OCI-LY3 (cell line): ENCODE measurements at regions not wholly inside any gene's neighbourhood (a gene's known extent, or its start where the extent isn't known, plus 50 kb on each side); places are given as distances from the start of the nearest gene placed in this dataset.

Experiments
- H2AFZ ChIP-seq: fragments of 200-600, 300-600 bp; shearing (Covaris generic); 2 replicates; pipeline ENCODE4 v1.6.0; 2014; ENCODE audit warnings: antibody characterized with exemption, low read depth, low read length
- H3K27ac ChIP-seq: fragments of 200-600, 300-600 bp; sonication (generic); 2 replicates; pipeline ENCODE4 v1.5.1; 2014; ENCODE audit warnings: mild to moderate bottlenecking, low read length, moderate library complexity, mixed read lengths
- H3K27me3 ChIP-seq: fragments of 200-600, 300-600 bp; sonication (generic); 2 replicates; pipeline ENCODE4 v1.6.1; 2014; ENCODE audit warnings: low read depth, low read length, mixed read lengths
- H3K36me3 ChIP-seq: fragments of 200-600, 300-600 bp; sonication (generic); replicated peaks from 2 replicates; pipeline ENCODE3; 2014; ENCODE audit warnings: low read depth, low read length, mixed read lengths
- H3K4me1 ChIP-seq: fragments of 300-600, 200-600 bp; sonication (generic); 2 replicates; pipeline ENCODE4 v1.6.1; 2014; ENCODE audit warnings: low read length, mixed read lengths
- H3K4me2 ChIP-seq: fragments of 200-600, 300-600 bp; sonication (generic); 2 replicates; pipeline ENCODE4 v1.6.1; 2014; ENCODE audit warnings: low read length, mixed read lengths
- H3K4me3 ChIP-seq: fragments of 300-600, 200-600 bp; sonication (generic); 2 replicates; pipeline ENCODE4 v1.5.1; 2014; ENCODE audit warnings: antibody characterized with exemption, mild to moderate bottlenecking, low read length, moderate library complexity
- H3K79me2 ChIP-seq: fragments of 300-600, 200-600 bp; shearing (Covaris generic); 2 replicates; pipeline ENCODE4 v1.6.1; 2014; ENCODE audit warnings: mild to moderate bottlenecking, low read length, mixed read lengths
- H3K9ac ChIP-seq: fragments of 300-600, 200-600 bp; shearing (Covaris generic); 2 replicates; pipeline ENCODE4 v1.6.0; 2014; ENCODE audit warnings: mild to moderate bottlenecking, low read length, moderate library complexity
- H3K9me3 ChIP-seq: fragments of 200-600, 300-600 bp; shearing (Covaris generic); 2 replicates; pipeline ENCODE4 v1.6.1; 2014; ENCODE audit warnings: low read length, mixed read lengths; ENCODE audit not compliant: insufficient read depth
- H4K20me1 ChIP-seq: fragments of 200-600, 300-600 bp; sonication (generic); 2 replicates; pipeline ENCODE4 v1.6.1; 2016; ENCODE audit warnings: low read length, mixed read lengths; ENCODE audit not compliant: insufficient read depth
- CTCF ChIP-seq: fragments of 200-600, 300-600 bp; sonication (generic); IDR thresholded peaks from 2 replicates; pipeline ENCODE4 v1.5.1; 2014; ENCODE audit warnings: antibody characterized with exemption, low read length, low read depth
- EZH2phosphoT487 ChIP-seq: fragments of 200-600 bp; shearing (Covaris generic); IDR thresholded peaks from 2 replicates; pipeline ENCODE4 v1.6.1; 2018; ENCODE audit warnings: antibody characterized with exemption, mixed run types, low read depth

- Histone ChIP-seq H3K79me2 (no peaks in the 10 kb centered on the region), H3K36me3 (no peaks in the 10 kb centered on the region), H3K4me1 (no peaks in the 10 kb centered on the region), H3K4me2 (no peak overlapping the region), H3K9ac (no peak overlapping the region), H3K9me3 (peaks cover 3% of the 10 kb centered on the region), H3K4me3 (no peak overlapping the region), H2AFZ (no peak overlapping the region), H4K20me1 (no peaks in the 10 kb centered on the region), H3K27me3 (no peaks in the 10 kb centered on the region), H3K27ac (no peak overlapping the region)
- no peak for TF ChIP-seq EZH2phosphoT487
- no peak for TF ChIP-seq CTCF
These were observed 336.8 kb upstream of the IGFBP3 start for GRCh38 chr7:46257761-46258448.

- Histone ChIP-seq H3K4me3 (no peak overlapping the region), H3K27me3 (no peaks in the 10 kb centered on the region), H3K36me3 (no peaks in the 10 kb centered on the region), H4K20me1 (no peaks in the 10 kb centered on the region), H3K79me2 (no peaks in the 10 kb centered on the region), H3K27ac (no peak overlapping the region), H3K4me1 (no peaks in the 10 kb centered on the region), H3K9ac (no peak overlapping the region), H3K4me2 (no peak overlapping the region), H3K9me3 (no peaks in the 10 kb centered on the region; the same call in 1 of the 2 replicates), H2AFZ (no peak overlapping the region)
- TF ChIP-seq CTCF: no peak
These were observed 336.0 kb upstream of the IGFBP3 start for GRCh38 chr7:46256870-46257661.

DNA sequence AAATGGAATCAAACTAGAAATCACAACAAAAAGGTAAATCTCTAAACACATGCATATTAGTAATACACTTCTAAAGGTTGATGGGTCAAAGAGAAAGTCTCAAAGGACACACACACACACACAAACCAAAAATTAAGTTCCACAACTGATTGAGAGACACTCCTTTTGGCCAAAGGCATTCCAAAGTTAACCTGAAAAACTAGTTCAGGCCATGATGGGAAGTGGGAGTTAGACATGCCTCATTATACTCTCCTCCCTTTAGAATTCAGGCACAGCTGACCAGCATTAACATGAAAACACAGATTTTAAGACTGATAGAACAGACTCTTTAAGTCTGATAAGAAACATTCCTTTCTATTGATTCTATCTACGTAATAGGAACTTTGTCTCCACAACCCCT is 332.4 kb upstream of the IGFBP3 start:
- no peak overlapping the region for H3K4me2 ChIP-seq
- H4K20me1 ChIP-seq: no peaks in the 10 kb centered on the region
- no peaks in the 10 kb centered on the region for H3K79me2 ChIP-seq
- no peaks in the 10 kb centered on the region for H3K4me1 ChIP-seq
- no peaks in the 10 kb centered on the region for H3K27me3 ChIP-seq
- H3K4me3 ChIP-seq: no peak overlapping the region
- no peak overlapping the region for H3K27ac ChIP-seq
- no peak overlapping the region for H3K9ac ChIP-seq
- H3K9me3 ChIP-seq: peaks cover 4% of the 10 kb centered on the region; the same call in 1 of the 2 replicates
- no peaks in the 10 kb centered on the region for H3K36me3 ChIP-seq
- H2AFZ ChIP-seq: no peak overlapping the region
- TF ChIP-seq CTCF: no peak
- TF ChIP-seq EZH2phosphoT487: no peak

- no peak overlapping the region for H3K4me2 ChIP-seq
- no peak overlapping the region for H3K27ac ChIP-seq
- H3K27me3 ChIP-seq: no peaks in the 10 kb centered on the region
- no peak overlapping the region for H2AFZ ChIP-seq
- 0 out of 2 replicates have a peak, but pooled peaks cover 4% of the 10 kb centered on the region for H3K9me3 ChIP-seq
- H3K79me2 ChIP-seq: no peaks in the 10 kb centered on the region
- H3K4me3 ChIP-seq: no peak overlapping the region
- no peaks in the 10 kb centered on the region for H3K4me1 ChIP-seq
- no peaks in the 10 kb centered on the region for H4K20me1 ChIP-seq
- H3K9ac ChIP-seq: no peak overlapping the region
- TF ChIP-seq EZH2phosphoT487: no peak
- no peak for TF ChIP-seq CTCF
- no peaks in the 10 kb centered on the region for H3K36me3 ChIP-seq
These were observed 326.6 kb upstream of the IGFBP3 start for GRCh38 chr7:46247664-46248063.
